WTC11 (cell line): ENCODE measurements at regions not wholly inside any gene's neighbourhood (a gene's known extent, or its start where the extent isn't known, plus 50 kb on each side); places are given as distances from the start of the nearest gene placed in this dataset.

Experiments
- ATAC-seq: fragments of 200-7000 bp; cut with Tn5 transposase; 2 replicates; pipeline ENCODE4 v1.10.0; 2021; ENCODE audit warnings: mild to moderate bottlenecking, moderate library complexity
- CTCF ChIA-PET: fragments of 300-600 bp; sonication (Branson Sonifier 250); formaldehyde crosslinking; loops from one replicate; lab custom pipeline; 2021; ENCODE audit warnings: antibody characterized with exemption; lab: Charles Lee
- POLR2A ChIA-PET: fragments of 350-600 bp; sonication (Branson Sonifier 250); formaldehyde crosslinking; loops from one replicate; lab custom pipeline; 2021; ENCODE audit warnings: antibody characterized with exemption; lab: Charles Lee
- DNase-seq: peaks from one replicate; pipeline ENCODE4 v3.0.0; 2021; ENCODE audit warnings: low spot score
- H3K27ac Mint-ChIP-seq: 2 replicates; pipeline ENCODE4 v1.8.0; 2021; ENCODE audit warnings: mixed read lengths
- H3K27me3 Mint-ChIP-seq: 2 replicates; pipeline ENCODE4 v1.8.0; 2021; ENCODE audit warnings: low read depth, mild to moderate bottlenecking, moderate library complexity, mixed read lengths
- H3K36me3 Mint-ChIP-seq: 2 replicates; pipeline ENCODE4 v1.8.0; 2021; ENCODE audit warnings: mixed read lengths
- H3K4me1 Mint-ChIP-seq: 2 replicates; pipeline ENCODE4 v1.8.0; 2022; ENCODE audit warnings: mixed read lengths
- H3K4me3 Mint-ChIP-seq: 2 replicates; pipeline ENCODE4 v1.8.0; 2021; ENCODE audit warnings: mild to moderate bottlenecking, moderate library complexity, mixed read lengths
- H3K9me3 Mint-ChIP-seq: 2 replicates; pipeline ENCODE4 v1.8.0; 2021; ENCODE audit warnings: mixed read lengths
- ATF1 ChIP-seq: sonication (generic); formaldehyde crosslinking; IDR thresholded peaks from 2 replicates; pipeline ENCODE4 v1.8.1; 2023; ENCODE audit warnings: mild to moderate bottlenecking, moderate library complexity, missing genetic modification reagents
- ATF3 ChIP-seq: sonication (generic); formaldehyde crosslinking; conservative IDR thresholded peaks from 2 replicates; pipeline ENCODE4 v1.8.1; 2022; ENCODE audit warnings: mild to moderate bottlenecking, missing genetic modification reagents
- CBFB ChIP-seq: sonication (generic); formaldehyde crosslinking; IDR thresholded peaks from 2 replicates; pipeline ENCODE4 v1.8.1; 2022; ENCODE audit warnings: mild to moderate bottlenecking, low read depth, missing genetic modification reagents
- CREM ChIP-seq: sonication (generic); formaldehyde crosslinking; IDR thresholded peaks from 2 replicates; pipeline ENCODE4 v1.8.1; 2022; ENCODE audit warnings: mild to moderate bottlenecking, missing genetic modification reagents, moderate library complexity
- EMX1 ChIP-seq: fragments of 250-450 bp; sonication (Bioruptor Pico); IDR thresholded peaks from 2 replicates; pipeline ENCODE4 v1.8.0; 2021; ENCODE audit warnings: mild to moderate bottlenecking
- ERG ChIP-seq: fragments of 250-450 bp; sonication (Bioruptor Pico); IDR thresholded peaks from 2 replicates; pipeline ENCODE4 v1.8.0; 2021; ENCODE audit warnings: mild to moderate bottlenecking
- FOXP1 ChIP-seq: sonication (generic); formaldehyde crosslinking; IDR thresholded peaks from 2 replicates; pipeline ENCODE4 v1.8.0; 2022; ENCODE audit warnings: missing genetic modification reagents, mild to moderate bottlenecking, moderate library complexity, borderline replicate concordance
- GRHL2 ChIP-seq: fragments of 250-450 bp; sonication (Bioruptor Pico); IDR thresholded peaks from 2 replicates; pipeline ENCODE4 v1.8.0; 2022; ENCODE audit warnings: mild to moderate bottlenecking, moderate library complexity; ENCODE audit not compliant: insufficient replicate concordance, severe bottlenecking
- GTF2I ChIP-seq: fragments of 250-450 bp; sonication (Bioruptor Pico); conservative IDR thresholded peaks from 2 replicates; pipeline ENCODE4 v1.4.0; 2021; ENCODE audit warnings: mild to moderate bottlenecking
- JUN ChIP-seq: sonication (generic); formaldehyde crosslinking; IDR thresholded peaks from 2 replicates; pipeline ENCODE4 v1.8.0; 2023; ENCODE audit warnings: mild to moderate bottlenecking, missing genetic modification reagents
- NFATC4 ChIP-seq: fragments of 250-450 bp; sonication (Bioruptor Pico); IDR thresholded peaks from 2 replicates; pipeline ENCODE4 v1.9.0; 2021; ENCODE audit warnings: mild to moderate bottlenecking
- NR1H2 ChIP-seq: sonication (generic); formaldehyde crosslinking; IDR thresholded peaks from 2 replicates; pipeline ENCODE4 v1.9.0; 2021; ENCODE audit warnings: mild to moderate bottlenecking, moderate library complexity, missing genetic modification reagents
- TCF7 ChIP-seq: sonication (generic); formaldehyde crosslinking; IDR thresholded peaks from 2 replicates; pipeline ENCODE4 v1.8.0; 2022; ENCODE audit warnings: mild to moderate bottlenecking, low read depth, missing genetic modification reagents, moderate library complexity
- TEAD4 ChIP-seq: sonication (generic); formaldehyde crosslinking; IDR thresholded peaks from 2 replicates; pipeline ENCODE4 v1.8.0; 2022; ENCODE audit warnings: mild to moderate bottlenecking, missing genetic modification reagents
- USF2 ChIP-seq: sonication (generic); formaldehyde crosslinking; IDR thresholded peaks from 2 replicates; pipeline ENCODE4 v1.8.1; 2023; ENCODE audit warnings: mild to moderate bottlenecking, missing genetic modification reagents, moderate library complexity
- ZMAT4 ChIP-seq: fragments of 250-450 bp; sonication (Bioruptor Pico); IDR thresholded peaks from 2 replicates; pipeline ENCODE4 v1.9.0; 2021; ENCODE audit warnings: mild to moderate bottlenecking
- ZNF396 ChIP-seq: fragments of 250-450 bp; sonication (Bioruptor Pico); IDR thresholded peaks from 2 replicates; pipeline ENCODE4 v1.8.0; 2021; ENCODE audit warnings: mild to moderate bottlenecking, moderate library complexity, borderline replicate concordance
- ZNF416 ChIP-seq: fragments of 250-450 bp; sonication (Bioruptor Pico); IDR thresholded peaks from 2 replicates; pipeline ENCODE4 v1.9.0; 2021; ENCODE audit warnings: mild to moderate bottlenecking, inconsistent platforms
- ZNF423 ChIP-seq: fragments of 250-450 bp; sonication (Bioruptor Pico); IDR thresholded peaks from 2 replicates; pipeline ENCODE4 v2.1.2; 2022; ENCODE audit warnings: mild to moderate bottlenecking, moderate library complexity

GRCh38 chr4:151573945-151574344 lies 165.0 kb downstream of the FHIP1A start:
- no peaks in the 10 kb centered on the region for H3K27me3 Mint-ChIP-seq
- CTCF ChIA-PET, result no interaction called here
- no peaks in the 10 kb centered on the region; the same call in 1 of the 2 replicates for H3K4me1 Mint-ChIP-seq
- TF ChIP-seq TCF7 (CRISPR knock-in tag), result no peak
- no peak for TF ChIP-seq USF2 (CRISPR knock-in tag)
- no peak for TF ChIP-seq GTF2I (CRISPR knock-in tag)
- no peak for TF ChIP-seq CREM (CRISPR knock-in tag)
- no peak for TF ChIP-seq CBFB (CRISPR knock-in tag)
- TF ChIP-seq FOXP1, result no peak
- TF ChIP-seq, all 79 proteins: peak for 0
- H3K27ac Mint-ChIP-seq, result no peak overlapping the region
- peaks cover 12% of the 10 kb centered on the region for H3K36me3 Mint-ChIP-seq
- POLR2A ChIA-PET, result interaction anchor here (0.5 to 0.6 kb wide), 2 partner anchors 202 to 761 kb away, joined by 3 to 4 read pairs; no protein-coding TSS in a partner anchor
- no peak overlapping the region for H3K4me3 Mint-ChIP-seq
- ATAC-seq, result no peak; the same call in 1 of the 2 replicates
- DNase-seq, result no peak
- H3K9me3 Mint-ChIP-seq, result no peaks in the 10 kb centered on the region

GRCh38 chr4:151574968-151575367 lies 166.0 kb downstream of the FHIP1A start:
- POLR2A ChIA-PET, result no interaction called here
- TF ChIP-seq ZNF396 (CRISPR knock-in tag), result no peak
- no peak for TF ChIP-seq ZNF416 (CRISPR knock-in tag)
- TF ChIP-seq ERG (CRISPR knock-in tag), result no peak
- no peak for TF ChIP-seq NR1H2 (CRISPR knock-in tag)
- TF ChIP-seq GRHL2 (CRISPR knock-in tag), result no peak
- no peak for TF ChIP-seq USF2 (CRISPR knock-in tag)
- TF ChIP-seq ZNF423 (CRISPR knock-in tag), result no peak
- TF ChIP-seq ATF1 (CRISPR knock-in tag), result no peak
- TF ChIP-seq ZMAT4, result no peak
- TF ChIP-seq EMX1 (CRISPR knock-in tag), result no peak
- no peak for TF ChIP-seq ATF3 (CRISPR knock-in tag)
- no peak for TF ChIP-seq TCF7 (CRISPR knock-in tag)
- no peak for TF ChIP-seq JUN
- H3K27me3 Mint-ChIP-seq, result no peaks in the 10 kb centered on the region
- CTCF ChIA-PET, result no interaction called here
- H3K27ac Mint-ChIP-seq, result no peak overlapping the region
- no peak overlapping the region for H3K4me3 Mint-ChIP-seq
- H3K4me1 Mint-ChIP-seq, result no peaks in the 10 kb centered on the region; the same call in 1 of the 2 replicates
- no peaks in the 10 kb centered on the region for H3K9me3 Mint-ChIP-seq
- no peak for ATAC-seq
- DNase-seq, result no peak
- peaks cover 12% of the 10 kb centered on the region for H3K36me3 Mint-ChIP-seq

- no peaks in the 10 kb centered on the region for H3K27me3 Mint-ChIP-seq
- POLR2A ChIA-PET, result no interaction called here
- no peak overlapping the region for H3K4me3 Mint-ChIP-seq
- CTCF ChIA-PET, result no interaction called here
- no peaks in the 10 kb centered on the region for H3K9me3 Mint-ChIP-seq
- no peaks in the 10 kb centered on the region for H3K4me1 Mint-ChIP-seq
- H3K36me3 Mint-ChIP-seq, result peaks cover 12% of the 10 kb centered on the region
- no peak for DNase-seq
- ATAC-seq, result no peak
- H3K27ac Mint-ChIP-seq, result no peak overlapping the region
- TF ChIP-seq NFATC4 (no peak), TEAD4 (CRISPR knock-in tag) (no peak)
Measured at GRCh38 chr4:151575646-151576045, 166.7 kb downstream of the FHIP1A start.
